Nephron (organoid): ENCODE measurements at regions not wholly inside any gene's neighbourhood (a gene's known extent, or its start where the extent isn't known, plus 50 kb on each side); places are given as distances from the start of the nearest gene placed in this dataset.

Source experiments
- H3K27ac Mint-ChIP-seq, 3 experiments: 2 replicates each; pipeline ENCODE4 v1.8.0; 2020; ENCODE audit warnings: mixed read lengths in 3 of 3, mild to moderate bottlenecking in 2 of 3, moderate library complexity in 1 of 3
- H3K27me3 Mint-ChIP-seq: 2 replicates; pipeline ENCODE4 v1.8.0; 2021; ENCODE audit warnings: low read depth, mild to moderate bottlenecking, moderate library complexity, mixed read lengths
- H3K36me3 Mint-ChIP-seq: 2 replicates; pipeline ENCODE4 v1.8.0; 2020; ENCODE audit warnings: low read depth, mixed read lengths
- H3K4me1 Mint-ChIP-seq: 2 replicates; pipeline ENCODE4 v1.8.0; 2020; ENCODE audit warnings: mixed read lengths
- H3K4me3 Mint-ChIP-seq, 3 experiments: 2 replicates each; pipeline ENCODE4 v1.8.0; 2020; ENCODE audit warnings: mild to moderate bottlenecking in 3 of 3, mixed read lengths in 3 of 3, moderate library complexity in 2 of 3
- H3K9me3 Mint-ChIP-seq: 2 replicates; pipeline ENCODE4 v1.8.0; 2020; ENCODE audit warnings: mixed read lengths
- TF ChIP-seq, protein P1 (sequence below), 3 experiments: fragments of 200-600 bp; sonication (generic); IDR thresholded peaks; one replicate each; pipeline ENCODE4 v1.5.0; 2021; ENCODE audit warnings: antibody characterized with exemption in 3 of 3; ENCODE audit not compliant: unreplicated experiment in 3 of 3

DNA sequence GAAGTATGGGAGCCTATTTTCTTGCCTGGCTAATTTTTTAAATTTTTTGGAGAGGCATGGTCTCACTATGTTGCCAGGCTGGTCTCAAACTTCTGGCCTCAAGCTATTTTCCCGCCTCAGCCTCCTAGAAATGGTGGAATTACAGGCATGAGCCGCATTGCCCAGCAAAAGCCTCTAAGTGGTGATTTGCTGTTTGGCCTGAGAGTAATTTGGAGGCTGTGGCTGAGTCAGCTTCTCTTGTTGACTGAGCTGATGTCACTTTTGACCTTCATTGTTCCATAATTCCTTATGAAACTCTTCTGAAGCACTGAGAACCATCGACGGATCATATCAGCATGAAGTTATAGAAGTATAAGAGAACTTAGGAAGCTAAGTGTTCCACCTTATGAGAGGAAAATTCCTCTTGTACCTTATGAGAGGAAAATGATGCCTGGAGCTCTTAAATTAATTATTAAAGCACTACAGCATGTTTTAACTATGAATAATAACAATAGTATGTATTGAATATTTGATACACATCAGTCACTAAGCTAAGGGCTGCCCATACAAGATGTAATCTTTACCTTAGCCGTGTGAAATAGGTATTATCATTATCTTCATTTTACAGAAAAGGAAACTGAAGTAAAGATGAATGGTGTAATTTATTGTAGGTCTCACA is 220.8 kb upstream of the MON1B start:
- no peaks in the 10 kb centered on the region for H3K27me3 Mint-ChIP-seq
- no peaks in the 10 kb centered on the region for H3K36me3 Mint-ChIP-seq
- H3K27ac Mint-ChIP-seq, result no peak overlapping the region
- peaks cover under 1% of the 10 kb centered on the region for H3K4me1 Mint-ChIP-seq
- TF ChIP-seq, protein P1, sequence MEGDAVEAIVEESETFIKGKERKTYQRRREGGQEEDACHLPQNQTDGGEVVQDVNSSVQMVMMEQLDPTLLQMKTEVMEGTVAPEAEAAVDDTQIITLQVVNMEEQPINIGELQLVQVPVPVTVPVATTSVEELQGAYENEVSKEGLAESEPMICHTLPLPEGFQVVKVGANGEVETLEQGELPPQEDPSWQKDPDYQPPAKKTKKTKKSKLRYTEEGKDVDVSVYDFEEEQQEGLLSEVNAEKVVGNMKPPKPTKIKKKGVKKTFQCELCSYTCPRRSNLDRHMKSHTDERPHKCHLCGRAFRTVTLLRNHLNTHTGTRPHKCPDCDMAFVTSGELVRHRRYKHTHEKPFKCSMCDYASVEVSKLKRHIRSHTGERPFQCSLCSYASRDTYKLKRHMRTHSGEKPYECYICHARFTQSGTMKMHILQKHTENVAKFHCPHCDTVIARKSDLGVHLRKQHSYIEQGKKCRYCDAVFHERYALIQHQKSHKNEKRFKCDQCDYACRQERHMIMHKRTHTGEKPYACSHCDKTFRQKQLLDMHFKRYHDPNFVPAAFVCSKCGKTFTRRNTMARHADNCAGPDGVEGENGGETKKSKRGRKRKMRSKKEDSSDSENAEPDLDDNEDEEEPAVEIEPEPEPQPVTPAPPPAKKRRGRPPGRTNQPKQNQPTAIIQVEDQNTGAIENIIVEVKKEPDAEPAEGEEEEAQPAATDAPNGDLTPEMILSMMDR (IDR thresholded peaks at IDR 0.05; ENCODE audit: unreplicated experiment in 3 of 3), result no peak
- no peaks in the 10 kb centered on the region for H3K9me3 Mint-ChIP-seq
- no peak overlapping the region for H3K4me3 Mint-ChIP-seq

DNA sequence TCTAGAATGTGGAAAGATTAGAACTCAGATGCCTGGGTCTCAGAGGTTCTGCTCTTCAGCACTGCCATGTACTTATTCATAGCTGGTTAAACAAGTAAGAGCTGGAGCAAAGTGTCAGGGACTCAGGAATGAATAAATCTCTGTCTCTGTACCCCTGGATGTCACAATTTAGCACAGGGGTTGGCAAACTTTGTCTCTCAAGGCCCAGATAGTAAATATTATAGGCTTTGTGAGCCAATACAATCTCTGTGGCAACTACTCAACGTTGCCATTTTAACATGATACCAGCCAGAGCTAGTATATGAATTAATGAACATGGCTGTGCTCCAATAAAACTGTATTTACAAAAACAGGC is 220.3 kb upstream of the MON1B start:
- Mint-ChIP-seq H3K27me3 (no peaks in the 10 kb centered on the region), H3K4me1 (no peaks in the 10 kb centered on the region), H3K9me3 (no peaks in the 10 kb centered on the region), H3K4me3 (no peak overlapping the region), H3K27ac (no peak overlapping the region), H3K36me3 (no peaks in the 10 kb centered on the region)
- TF ChIP-seq, protein P1 (IDR thresholded peaks at IDR 0.05; ENCODE audit: unreplicated experiment in 3 of 3), result no peak

DNA sequence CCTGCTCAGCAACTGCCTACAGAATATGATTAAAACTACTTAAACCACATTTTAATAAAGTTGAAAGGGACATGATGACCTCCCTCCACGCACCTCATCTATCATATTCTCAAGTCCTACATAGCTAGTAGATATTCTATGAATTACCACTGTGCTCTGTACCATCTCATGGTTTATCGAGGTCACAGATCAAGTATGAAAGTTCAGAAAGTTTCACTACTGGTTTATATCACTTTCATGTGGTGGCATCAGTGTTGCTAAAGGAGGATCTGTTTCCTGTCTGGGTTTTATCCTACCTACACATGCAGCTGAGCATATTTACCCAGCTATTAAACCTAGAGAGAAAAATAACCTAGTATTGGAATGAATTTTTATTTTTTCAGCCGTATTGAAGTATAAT is 214.9 kb upstream of the MON1B start:
- no peak overlapping the region for H3K27ac Mint-ChIP-seq
- no peaks in the 10 kb centered on the region for H3K36me3 Mint-ChIP-seq
- TF ChIP-seq, protein P1 (IDR thresholded peaks at IDR 0.05; ENCODE audit: unreplicated experiment in 3 of 3), result no peak
- no peaks in the 10 kb centered on the region for H3K9me3 Mint-ChIP-seq
- no peaks in the 10 kb centered on the region for H3K4me1 Mint-ChIP-seq
- H3K4me3 Mint-ChIP-seq, result no peak overlapping the region
- H3K27me3 Mint-ChIP-seq, result peaks cover 3% of the 10 kb centered on the region

DNA sequence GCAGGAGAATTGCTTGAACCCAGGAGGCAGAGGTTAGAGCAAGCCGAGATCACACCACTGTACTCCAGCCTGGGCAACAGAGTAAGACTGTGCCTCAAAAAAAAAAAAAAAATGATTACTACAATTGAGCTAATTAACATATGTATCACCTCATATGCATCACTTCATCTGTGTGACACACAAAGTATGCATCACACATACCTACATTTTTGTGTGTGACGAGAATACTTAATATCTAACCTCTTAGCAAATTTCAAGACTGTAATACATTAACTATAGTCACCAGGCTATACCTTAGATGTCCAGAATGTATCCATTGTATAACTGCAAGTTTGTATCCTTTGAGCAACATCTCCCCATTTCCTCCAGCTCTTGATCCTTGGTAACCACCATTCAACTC is 214.2 kb upstream of the MON1B start:
- peaks cover 3% of the 10 kb centered on the region for H3K27me3 Mint-ChIP-seq
- TF ChIP-seq, protein P1 (IDR thresholded peaks at IDR 0.05; ENCODE audit: unreplicated experiment in 3 of 3), result no peak
- no peak overlapping the region for H3K4me3 Mint-ChIP-seq
- no peaks in the 10 kb centered on the region for H3K9me3 Mint-ChIP-seq
- no peaks in the 10 kb centered on the region for H3K36me3 Mint-ChIP-seq
- no peaks in the 10 kb centered on the region for H3K4me1 Mint-ChIP-seq
- no peak overlapping the region for H3K27ac Mint-ChIP-seq

DNA sequence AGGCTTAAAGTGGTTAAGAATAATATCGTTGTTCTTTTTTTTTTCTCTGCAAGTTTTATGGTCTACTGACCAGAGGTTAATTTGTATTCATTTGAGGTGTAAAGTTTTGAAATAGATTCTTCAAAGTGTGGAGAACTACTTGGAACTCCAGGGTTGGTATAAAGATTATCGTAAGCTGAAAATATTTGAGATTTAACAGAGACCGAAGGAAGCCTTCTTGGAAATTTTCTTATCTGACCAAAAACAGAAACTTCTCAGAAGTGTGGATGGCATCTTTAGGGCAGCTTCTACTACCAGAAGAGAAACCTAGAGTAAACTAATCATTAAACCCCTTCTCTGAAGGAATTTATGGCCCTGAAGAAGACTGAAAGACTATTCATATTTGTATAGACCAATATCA is 206.8 kb upstream of the MON1B start:
- Mint-ChIP-seq H3K27ac (peak overlapping the region in 1 of 3 experiments; percentile 96), H3K27me3 (peaks cover 3% of the 10 kb centered on the region), H3K4me3 (no peak overlapping the region), H3K36me3 (no peaks in the 10 kb centered on the region), H3K4me1 (no peaks in the 10 kb centered on the region), H3K9me3 (peaks cover 3% of the 10 kb centered on the region)
- TF ChIP-seq, protein P1 (IDR thresholded peaks at IDR 0.05; ENCODE audit: unreplicated experiment in 3 of 3), result no peak

DNA sequence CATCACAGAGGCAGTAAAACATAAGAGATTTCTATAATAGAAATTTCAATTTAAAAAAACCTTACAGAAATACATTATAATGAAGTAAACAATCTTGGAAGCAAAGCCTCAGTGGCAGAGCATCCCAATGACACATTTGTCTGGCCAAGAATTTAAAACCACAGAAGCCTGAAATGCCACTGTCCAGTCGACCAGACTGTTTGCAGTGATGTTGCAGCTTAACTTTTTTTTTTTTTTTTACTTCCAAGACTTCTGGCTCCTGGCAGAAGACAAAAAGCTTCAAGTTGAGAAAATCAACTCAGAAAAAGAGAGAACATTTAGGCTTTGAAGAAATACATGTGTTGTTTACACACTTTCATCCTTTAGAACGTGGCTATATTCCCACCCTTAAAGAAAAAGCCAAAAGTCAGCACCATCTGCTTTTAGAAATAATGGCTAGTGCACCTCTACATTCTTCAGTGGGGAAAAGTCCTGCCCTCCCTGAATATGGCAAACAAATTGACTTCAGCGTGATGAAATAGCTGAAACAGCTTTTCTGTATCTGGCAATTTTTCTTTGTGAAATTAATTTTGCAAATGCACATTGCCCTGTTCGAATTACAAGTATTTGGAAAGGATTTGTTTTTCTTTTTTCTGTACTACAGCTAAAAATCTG is 205.5 kb upstream of the MON1B start:
- Mint-ChIP-seq H3K4me3 (no peak overlapping the region), H3K27me3 (no peaks in the 10 kb centered on the region), H3K36me3 (no peaks in the 10 kb centered on the region), H3K27ac (no peak overlapping the region), H3K4me1 (no peaks in the 10 kb centered on the region), H3K9me3 (peaks cover 3% of the 10 kb centered on the region)
- TF ChIP-seq, protein P1 (IDR thresholded peaks at IDR 0.05; ENCODE audit: unreplicated experiment in 3 of 3), result no peak
